ENCODE measurements at regions not wholly inside any gene's neighbourhood (a gene's known extent, or its start where the extent isn't known, plus 50 kb on each side); places are given as distances from the start of the nearest gene placed in this dataset.

DNA sequence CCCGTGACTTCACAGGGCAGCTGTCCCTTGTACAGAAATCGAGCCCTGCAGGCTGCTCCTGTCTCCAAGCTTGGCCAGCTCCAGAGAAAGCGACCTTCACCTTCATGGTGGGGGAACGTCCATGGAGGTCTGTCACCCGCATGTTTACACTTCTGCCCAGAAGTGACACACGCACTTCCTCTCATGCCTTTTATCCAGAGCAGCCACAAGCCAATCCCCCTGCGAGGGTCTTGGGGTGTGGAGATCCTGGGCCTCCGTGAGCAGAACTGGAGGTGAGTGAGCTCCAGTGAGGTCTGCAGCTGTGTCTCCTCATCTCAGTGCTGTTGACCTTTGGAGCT is 139.0 kb upstream of the TNS3 start (continued):
- TF ChIP-seq ZMYM4 (CRISPR knock-in tag; IDR thresholded peaks at IDR 0.05) (0 out of 2 replicates have a peak, but pooled peaks have one; percentile 29), ZSCAN25 (CRISPR knock-in tag; IDR thresholded peaks at IDR 0.05) (no peak), NR3C1 (CRISPR knock-in tag; IDR thresholded peaks at IDR 0.05) (no peak), HNF4A (CRISPR knock-in tag; IDR thresholded peaks at IDR 0.05) (peak; percentile 17; the same call in 1 of the 2 replicates), ZNF674 (CRISPR knock-in tag; IDR thresholded peaks at IDR 0.05; ENCODE audit: low read depth) (no peak), FOXA3 (CRISPR knock-in tag; IDR thresholded peaks at IDR 0.05) (peak; percentile 49; the same call in 1 of the 2 replicates), FOXA1 (IDR thresholded peaks at IDR 0.05) (no peak), FOXA1 (CRISPR knock-in tag; IDR thresholded peaks at IDR 0.05) (peak; percentile 50; the same call in 1 of the 2 replicates), MXD4 (CRISPR knock-in tag; IDR thresholded peaks at IDR 0.05) (no peak)
- TF ChIP-seq, protein P1, sequence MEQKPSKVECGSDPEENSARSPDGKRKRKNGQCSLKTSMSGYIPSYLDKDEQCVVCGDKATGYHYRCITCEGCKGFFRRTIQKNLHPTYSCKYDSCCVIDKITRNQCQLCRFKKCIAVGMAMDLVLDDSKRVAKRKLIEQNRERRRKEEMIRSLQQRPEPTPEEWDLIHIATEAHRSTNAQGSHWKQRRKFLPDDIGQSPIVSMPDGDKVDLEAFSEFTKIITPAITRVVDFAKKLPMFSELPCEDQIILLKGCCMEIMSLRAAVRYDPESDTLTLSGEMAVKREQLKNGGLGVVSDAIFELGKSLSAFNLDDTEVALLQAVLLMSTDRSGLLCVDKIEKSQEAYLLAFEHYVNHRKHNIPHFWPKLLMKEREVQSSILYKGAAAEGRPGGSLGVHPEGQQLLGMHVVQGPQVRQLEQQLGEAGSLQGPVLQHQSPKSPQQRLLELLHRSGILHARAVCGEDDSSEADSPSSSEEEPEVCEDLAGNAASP (CRISPR knock-in tag; IDR thresholded peaks at IDR 0.05; ENCODE audit: borderline replicate concordance): peak; percentile 37; the same call in 1 of the 2 replicates

DNA sequence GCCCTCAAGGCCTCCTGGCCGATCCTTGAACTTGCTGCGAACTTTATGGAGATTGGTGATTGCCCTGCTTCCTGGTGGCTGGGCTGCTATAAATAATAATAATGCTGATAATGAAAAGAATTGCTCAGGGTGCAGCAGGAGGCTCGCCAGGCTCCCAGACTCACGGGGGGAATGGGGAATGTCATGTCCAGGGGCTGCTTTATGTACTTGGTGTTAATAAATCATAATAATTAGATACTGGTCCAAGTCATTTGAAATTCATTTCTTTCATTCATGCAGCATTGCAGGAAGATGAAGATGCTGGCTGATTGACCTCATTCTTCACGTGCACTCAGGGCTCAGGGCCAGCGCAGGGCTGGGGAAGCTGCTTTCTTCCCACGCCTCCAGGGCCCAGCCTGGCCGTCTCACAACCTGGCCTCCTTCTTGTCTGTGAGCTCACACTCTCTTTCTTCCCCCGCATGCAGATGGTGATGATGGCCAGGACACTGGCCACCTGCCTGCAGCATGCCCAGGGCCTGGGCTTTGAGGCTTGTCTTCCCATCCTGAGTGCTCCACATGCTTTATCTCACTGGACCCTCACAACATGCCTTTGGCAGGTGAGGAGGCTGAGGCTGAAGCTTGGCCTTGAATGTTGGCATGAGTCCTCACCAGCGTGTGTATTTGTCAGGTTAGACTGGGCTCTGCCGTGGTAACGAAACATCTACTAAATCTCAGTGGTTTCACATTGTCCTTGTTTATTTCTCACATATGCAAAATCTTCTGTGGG is 138.4 kb upstream of the TNS3 start:
- Histone ChIP-seq H3K36me3 (replicated peaks in 1 of 2; ENCODE audit: control insufficient read depth in 1 of 2, insufficient read depth in 2 of 2, low read length in 2 of 2) (no peaks in the 10 kb centered on the region), H3K9me3 (ENCODE audit: low read length) (no peaks in the 10 kb centered on the region), H3K27me3 (ENCODE audit: control insufficient read depth in 1 of 2, insufficient read depth in 2 of 2, low read length in 2 of 2) (no peaks in the 10 kb centered on the region), H4K20me1 (ENCODE audit: insufficient read depth, low read length) (no peaks in the 10 kb centered on the region), H3K79me2 (ENCODE audit: insufficient read depth, low read length) (no peaks in the 10 kb centered on the region), H3K27ac (ENCODE audit: extremely low read length, insufficient read depth, low read length) (no peak overlapping the region), H3K9ac (ENCODE audit: insufficient read depth, low read depth, low read length) (no peak overlapping the region), H2AFZ (ENCODE audit: low read length) (no peak overlapping the region), H3K4me2 (ENCODE audit: low read depth, low read length) (no peak overlapping the region), H3K4me3 (replicated peaks in 1 of 3; ENCODE audit: insufficient read depth in 1 of 3, low read depth in 2 of 3, low read length in 3 of 3) (no peak overlapping the region), H3K4me1 (ENCODE audit: insufficient read depth, low read length) (peaks cover 76% of the 10 kb centered on the region)
- no TSS peak for BruUV-seq (replicated peaks)
- intact Hi-C loops (cut with micrococcal nuclease; ENCODE audit: unreplicated experiment): no loop called here
- ChIA-PET POLR2A (no interaction called here), CTCF (ENCODE audit: low intra/inter-chr PET ratio, low total read pairs) (no interaction called here)
- ATAC-seq: no peak
- in situ Hi-C loops (cut with HindIII; ENCODE audit: extremely low pct_ligation_motif_present, low pct_unique_long_range_greater_than_20kb): no loop called here
- DNase-seq (ENCODE audit: low spot score): no peak
- FAIRE-seq: no peak
- WGBS (ENCODE audit: low lambda C conversion rate): 82% methylated on average over 11 of the region's 12 CpGs
- TF ChIP-seq TBX2 (CRISPR knock-in tag; IDR thresholded peaks at IDR 0.05; ENCODE audit: borderline replicate concordance) (peak; percentile 24; the same call in 1 of the 2 replicates), KDM5B (CRISPR knock-in tag; IDR thresholded peaks at IDR 0.05; ENCODE audit: borderline replicate concordance) (0 out of 2 replicates have a peak, but pooled peaks have one; percentile 22), HOXA7 (CRISPR knock-in tag; IDR thresholded peaks at IDR 0.05) (no peak)
- TF ChIP-seq, protein P2, sequence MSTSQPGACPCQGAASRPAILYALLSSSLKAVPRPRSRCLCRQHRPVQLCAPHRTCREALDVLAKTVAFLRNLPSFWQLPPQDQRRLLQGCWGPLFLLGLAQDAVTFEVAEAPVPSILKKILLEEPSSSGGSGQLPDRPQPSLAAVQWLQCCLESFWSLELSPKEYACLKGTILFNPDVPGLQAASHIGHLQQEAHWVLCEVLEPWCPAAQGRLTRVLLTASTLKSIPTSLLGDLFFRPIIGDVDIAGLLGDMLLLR (CRISPR knock-in tag; IDR thresholded peaks at IDR 0.05): 0 out of 2 replicates have a peak, but pooled peaks have one; percentile 21
- TF ChIP-seq, protein P3, sequence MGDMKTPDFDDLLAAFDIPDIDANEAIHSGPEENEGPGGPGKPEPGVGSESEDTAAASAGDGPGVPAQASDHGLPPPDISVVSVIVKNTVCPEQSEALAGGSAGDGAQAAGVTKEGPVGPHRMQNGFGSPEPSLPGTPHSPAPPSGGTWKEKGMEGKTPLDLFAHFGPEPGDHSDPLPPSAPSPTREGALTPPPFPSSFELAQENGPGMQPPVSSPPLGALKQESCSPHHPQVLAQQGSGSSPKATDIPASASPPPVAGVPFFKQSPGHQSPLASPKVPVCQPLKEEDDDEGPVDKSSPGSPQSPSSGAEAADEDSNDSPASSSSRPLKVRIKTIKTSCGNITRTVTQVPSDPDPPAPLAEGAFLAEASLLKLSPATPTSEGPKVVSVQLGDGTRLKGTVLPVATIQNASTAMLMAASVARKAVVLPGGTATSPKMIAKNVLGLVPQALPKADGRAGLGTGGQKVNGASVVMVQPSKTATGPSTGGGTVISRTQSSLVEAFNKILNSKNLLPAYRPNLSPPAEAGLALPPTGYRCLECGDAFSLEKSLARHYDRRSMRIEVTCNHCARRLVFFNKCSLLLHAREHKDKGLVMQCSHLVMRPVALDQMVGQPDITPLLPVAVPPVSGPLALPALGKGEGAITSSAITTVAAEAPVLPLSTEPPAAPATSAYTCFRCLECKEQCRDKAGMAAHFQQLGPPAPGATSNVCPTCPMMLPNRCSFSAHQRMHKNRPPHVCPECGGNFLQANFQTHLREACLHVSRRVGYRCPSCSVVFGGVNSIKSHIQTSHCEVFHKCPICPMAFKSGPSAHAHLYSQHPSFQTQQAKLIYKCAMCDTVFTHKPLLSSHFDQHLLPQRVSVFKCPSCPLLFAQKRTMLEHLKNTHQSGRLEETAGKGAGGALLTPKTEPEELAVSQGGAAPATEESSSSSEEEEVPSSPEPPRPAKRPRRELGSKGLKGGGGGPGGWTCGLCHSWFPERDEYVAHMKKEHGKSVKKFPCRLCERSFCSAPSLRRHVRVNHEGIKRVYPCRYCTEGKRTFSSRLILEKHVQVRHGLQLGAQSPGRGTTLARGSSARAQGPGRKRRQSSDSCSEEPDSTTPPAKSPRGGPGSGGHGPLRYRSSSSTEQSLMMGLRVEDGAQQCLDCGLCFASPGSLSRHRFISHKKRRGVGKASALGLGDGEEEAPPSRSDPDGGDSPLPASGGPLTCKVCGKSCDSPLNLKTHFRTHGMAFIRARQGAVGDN (CRISPR knock-in tag; IDR thresholded peaks at IDR 0.05): peak; percentile 72; the same call in 1 of the 2 replicates
- TF ChIP-seq, protein P4, sequence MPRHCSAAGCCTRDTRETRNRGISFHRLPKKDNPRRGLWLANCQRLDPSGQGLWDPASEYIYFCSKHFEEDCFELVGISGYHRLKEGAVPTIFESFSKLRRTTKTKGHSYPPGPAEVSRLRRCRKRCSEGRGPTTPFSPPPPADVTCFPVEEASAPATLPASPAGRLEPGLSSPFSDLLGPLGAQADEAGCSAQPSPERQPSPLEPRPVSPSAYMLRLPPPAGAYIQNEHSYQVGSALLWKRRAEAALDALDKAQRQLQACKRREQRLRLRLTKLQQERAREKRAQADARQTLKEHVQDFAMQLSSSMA (CRISPR knock-in tag; IDR thresholded peaks at IDR 0.05): 0 out of 2 replicates have a peak, but pooled peaks have one; percentile 47

Measured in HepG2 (cell line).